Keratinocyte (primary cell): ENCODE measurements at regions not wholly inside any gene's neighbourhood (a gene's known extent, or its start where the extent isn't known, plus 50 kb on each side); places are given as distances from the start of the nearest gene placed in this dataset.

ENCODE experiments used
- DNase-seq: peaks from one replicate; pipeline ENCODE4 v3.0.0-alpha.2; 2011; ENCODE audit warnings: low read depth, missing footprints, low spot score
- FAIRE-seq: peaks from 2 replicates; lab custom pipeline; 2011; peaks lifted over from hg19 to GRCh38; lab: Jason Lieb, UNC
- H2AFZ ChIP-seq: 2 replicates; pipeline ENCODE4 v1.6.0; 2012; ENCODE audit warnings: low read length, control low read depth, inconsistent platforms; ENCODE audit not compliant: control insufficient read depth
- H3K27ac ChIP-seq: 2 replicates; pipeline ENCODE4 v1.5.1; 2011; ENCODE audit warnings: low read length; ENCODE audit not compliant: control insufficient read depth, insufficient read depth
- H3K27me3 ChIP-seq: 3 replicates; pipeline ENCODE4 v1.6.0; 2011; ENCODE audit warnings: low read length; ENCODE audit not compliant: control insufficient read depth, insufficient read depth; ENCODE audit errors: extremely low read depth
- H3K36me3 ChIP-seq, 2 experiments: 2 replicates in 1 of 2; 3 replicates in 1 of 2; pipeline ENCODE4 v1.5.1; 2011; ENCODE audit warnings: low read length in 2 of 2, mild to moderate bottlenecking in 1 of 2; ENCODE audit not compliant: control insufficient read depth in 2 of 2, insufficient read depth in 2 of 2; ENCODE audit errors: extremely low read depth in 1 of 2
- H3K4me1 ChIP-seq: 3 replicates; pipeline ENCODE4 v1.5.1; 2011; ENCODE audit warnings: low read length; ENCODE audit not compliant: control insufficient read depth, insufficient read depth; ENCODE audit errors: extremely low read depth
- H3K4me2 ChIP-seq: 3 replicates; pipeline ENCODE4 v1.6.0; 2011; ENCODE audit warnings: low read depth, low read length; ENCODE audit not compliant: control insufficient read depth, insufficient read depth; ENCODE audit errors: extremely low read depth
- H3K4me3 ChIP-seq, 3 experiments: fragments of 200-600 bp in 1 of 3; sonication (generic) in 1 of 3; 2 replicates in 2 of 3; 3 replicates in 1 of 3; pipeline ENCODE4 v1.5.1; 2011 to 2016; ENCODE audit warnings: low read length in 3 of 3, mild to moderate bottlenecking in 3 of 3, control low read depth in 2 of 3, inconsistent platforms in 1 of 3, low read depth in 1 of 3, mixed read lengths in 1 of 3, mixed run types in 1 of 3, moderate library complexity in 1 of 3; ENCODE audit not compliant: control insufficient read depth in 2 of 3, insufficient read depth in 2 of 3; ENCODE audit errors: extremely low read depth in 1 of 3
- H3K79me2 ChIP-seq: 2 replicates; pipeline ENCODE4 v1.6.0; 2012; ENCODE audit warnings: low read length; ENCODE audit not compliant: control insufficient read depth, insufficient read depth
- H3K9ac ChIP-seq: 3 replicates; pipeline ENCODE4 v1.6.0; 2011; ENCODE audit warnings: low read length; ENCODE audit not compliant: control insufficient read depth, insufficient read depth; ENCODE audit errors: extremely low read depth
- H3K9me1 ChIP-seq: 3 replicates; pipeline ENCODE4 v1.6.0; 2011; ENCODE audit warnings: low read length; ENCODE audit not compliant: control insufficient read depth, insufficient read depth; ENCODE audit errors: extremely low read depth
- H3K9me3 ChIP-seq: 2 replicates; pipeline ENCODE4 v1.5.1; 2012; ENCODE audit warnings: low read depth, low read length; ENCODE audit not compliant: control insufficient read depth
- H4K20me1 ChIP-seq: 3 replicates; pipeline ENCODE4 v1.6.0; 2011; ENCODE audit warnings: low read length; ENCODE audit not compliant: control insufficient read depth, insufficient read depth; ENCODE audit errors: extremely low read depth
- EZH2 ChIP-seq: IDR thresholded peaks from one replicate; pipeline ENCODE4 v1.6.1; 2012; ENCODE audit warnings: inconsistent platforms, mild to moderate bottlenecking, low read length, moderate library complexity
- dilution Hi-C: fragments of 300-500 bp; cut with MboI; formaldehyde crosslinking; loops from one replicate; pipeline ENCODE4 v1.7.0; 2020; ENCODE audit warnings: low sequenced_read_pairs; ENCODE audit not compliant: extremely low pct_ligation_motif_present
- TF ChIP-seq, protein P1 (sequence below), 3 experiments: IDR thresholded peaks in 1 of 3; conservative IDR thresholded peaks in 1 of 3; optimal IDR thresholded peaks in 1 of 3; 2 replicates in 2 of 3; 3 replicates in 1 of 3; pipeline versions ENCODE3 to v1.5.1; 2011; ENCODE audit warnings: low read length in 3 of 3, mild to moderate bottlenecking in 3 of 3, moderate library complexity in 2 of 3, control low read depth in 1 of 3, inconsistent platforms in 1 of 3; ENCODE audit not compliant: insufficient read depth in 2 of 3; ENCODE audit errors: extremely low read depth in 1 of 3

GRCh38 chr2:219870041-219870440, 242.6 kb downstream of the SLC4A3 start:
- H3K27ac ChIP-seq, result no peak overlapping the region
- H3K27me3 ChIP-seq, result no peaks in the 10 kb centered on the region
- dilution Hi-C loops, result no loop called here
- H3K79me2 ChIP-seq, result no peaks in the 10 kb centered on the region
- no peak for TF ChIP-seq EZH2
- TF ChIP-seq, protein P1, sequence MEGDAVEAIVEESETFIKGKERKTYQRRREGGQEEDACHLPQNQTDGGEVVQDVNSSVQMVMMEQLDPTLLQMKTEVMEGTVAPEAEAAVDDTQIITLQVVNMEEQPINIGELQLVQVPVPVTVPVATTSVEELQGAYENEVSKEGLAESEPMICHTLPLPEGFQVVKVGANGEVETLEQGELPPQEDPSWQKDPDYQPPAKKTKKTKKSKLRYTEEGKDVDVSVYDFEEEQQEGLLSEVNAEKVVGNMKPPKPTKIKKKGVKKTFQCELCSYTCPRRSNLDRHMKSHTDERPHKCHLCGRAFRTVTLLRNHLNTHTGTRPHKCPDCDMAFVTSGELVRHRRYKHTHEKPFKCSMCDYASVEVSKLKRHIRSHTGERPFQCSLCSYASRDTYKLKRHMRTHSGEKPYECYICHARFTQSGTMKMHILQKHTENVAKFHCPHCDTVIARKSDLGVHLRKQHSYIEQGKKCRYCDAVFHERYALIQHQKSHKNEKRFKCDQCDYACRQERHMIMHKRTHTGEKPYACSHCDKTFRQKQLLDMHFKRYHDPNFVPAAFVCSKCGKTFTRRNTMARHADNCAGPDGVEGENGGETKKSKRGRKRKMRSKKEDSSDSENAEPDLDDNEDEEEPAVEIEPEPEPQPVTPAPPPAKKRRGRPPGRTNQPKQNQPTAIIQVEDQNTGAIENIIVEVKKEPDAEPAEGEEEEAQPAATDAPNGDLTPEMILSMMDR (optimal IDR thresholded peaks at IDR 0.05 in 1 of 3, IDR thresholded peaks at IDR 0.05 in 1 of 3, conservative IDR thresholded peaks at IDR 0.05 in 1 of 3; ENCODE audit: extremely low read depth in 1 of 3, insufficient read depth in 2 of 3, low read length in 3 of 3), result no peak
- H3K4me3 ChIP-seq, result no peak overlapping the region
- no peaks in the 10 kb centered on the region for H3K4me1 ChIP-seq
- no peaks in the 10 kb centered on the region for H3K9me3 ChIP-seq
- no peak overlapping the region for H2AFZ ChIP-seq
- no peaks in the 10 kb centered on the region for H4K20me1 ChIP-seq
- H3K9me1 ChIP-seq, result no peaks in the 10 kb centered on the region
- no peak overlapping the region for H3K4me2 ChIP-seq
- no peak overlapping the region for H3K9ac ChIP-seq
- H3K36me3 ChIP-seq, result no peaks in the 10 kb centered on the region
- no peak for DNase-seq
- FAIRE-seq, result no peak

GRCh38 chr2:219871351-219871750, 243.9 kb downstream of the SLC4A3 start:
- no peaks in the 10 kb centered on the region for H3K9me1 ChIP-seq
- H3K4me1 ChIP-seq, result no peaks in the 10 kb centered on the region
- DNase-seq (no peak), FAIRE-seq (no peak)
- H3K36me3 ChIP-seq, result no peaks in the 10 kb centered on the region
- no peaks in the 10 kb centered on the region for H4K20me1 ChIP-seq
- H3K27ac ChIP-seq, result no peak overlapping the region
- H2AFZ ChIP-seq, result no peak overlapping the region
- H3K9ac ChIP-seq, result no peak overlapping the region
- H3K9me3 ChIP-seq, result no peaks in the 10 kb centered on the region
- no peaks in the 10 kb centered on the region for H3K79me2 ChIP-seq
- no peak overlapping the region for H3K4me2 ChIP-seq
- dilution Hi-C loops, result no loop called here
- TF ChIP-seq, protein P1 (optimal IDR thresholded peaks at IDR 0.05 in 1 of 3, IDR thresholded peaks at IDR 0.05 in 1 of 3, conservative IDR thresholded peaks at IDR 0.05 in 1 of 3; ENCODE audit: extremely low read depth in 1 of 3, insufficient read depth in 2 of 3, low read length in 3 of 3), result no peak
- no peak for TF ChIP-seq EZH2
- H3K27me3 ChIP-seq, result no peaks in the 10 kb centered on the region
- no peak overlapping the region for H3K4me3 ChIP-seq
